GM12878 (cell line): ENCODE measurements at regions not wholly inside any gene's neighbourhood (a gene's known extent, or its start where the extent isn't known, plus 50 kb on each side); places are given as distances from the start of the nearest gene placed in this dataset.

Source experiments
- ATAC-seq: fragments of 200-7000 bp; cut with Tn5 transposase; 3 replicates; pipeline ENCODE4 v1.9.1; 2020; ENCODE audit warnings: mild to moderate bottlenecking, moderate library complexity
- BruUV-seq: library from RNA; stranded (reverse); fragments of 400-500 nt; replicated peaks from 2 replicates; lab custom pipeline; 2021; lab: Mats Ljungman, UMichigan
- CTCF ChIA-PET: fragments of 300-600 bp; sonication (Branson Sonifier 250); formaldehyde crosslinking; extraction: SDS; loops from one replicate; lab custom pipeline; 2021; ENCODE audit warnings: inconsistent platforms; lab: Yijun Ruan, JAX
- POLR2A ChIA-PET: fragments of 350-600 bp; formaldehyde crosslinking; extraction: SDS; loops from one replicate; lab custom pipeline; 2021; ENCODE audit warnings: inconsistent platforms; lab: Charles Lee
- RAD21 ChIA-PET: fragments of 300-600 bp; sonication (Branson Sonifier 250); formaldehyde crosslinking; loops from one replicate; lab custom pipeline; 2023; ENCODE audit warnings: antibody characterized with exemption; ENCODE audit not compliant: unreplicated experiment; lab: Charles Lee
- SMC1A ChIA-PET: fragments of 300-600 bp; sonication (Branson Sonifier 250); formaldehyde crosslinking; loops from one replicate; lab custom pipeline; 2023; ENCODE audit not compliant: unreplicated experiment, uncharacterized antibody; lab: Charles Lee
- DNase-seq: peaks from one replicate; pipeline ENCODE4 v3.0.0-alpha.2; 2011; ENCODE audit warnings: low read depth, low spot score
- FAIRE-seq: peaks from 3 replicates; lab custom pipeline; 2011; peaks lifted over from hg19 to GRCh38; lab: Jason Lieb, UNC
- H2AFZ ChIP-seq: 2 replicates; pipeline ENCODE4 v1.6.0; 2011; ENCODE audit warnings: low read depth, low read length, control low read depth; ENCODE audit not compliant: control insufficient read depth
- H3K27ac ChIP-seq: 2 replicates; pipeline ENCODE4 v1.5.1; 2011; ENCODE audit warnings: control low read depth; ENCODE audit not compliant: control insufficient read depth, insufficient read depth
- H3K27me3 ChIP-seq, 2 experiments: replicated peaks in 1 of 2; 2 replicates each; pipeline versions ENCODE4 v1.6.0 to v1.6.1; 2011; ENCODE audit warnings: low read length in 1 of 2; ENCODE audit not compliant: control insufficient read depth in 2 of 2, insufficient read depth in 2 of 2
- H3K36me3 ChIP-seq, 2 experiments: 2 replicates each; pipeline ENCODE4 v1.5.1; 2011; ENCODE audit warnings: low read length in 1 of 2; ENCODE audit not compliant: control insufficient read depth in 2 of 2, insufficient read depth in 2 of 2
- H3K4me1 ChIP-seq: 2 replicates; pipeline ENCODE4 v1.6.1; 2011; ENCODE audit warnings: mild to moderate bottlenecking, low read length, moderate library complexity, mixed read lengths; ENCODE audit not compliant: control insufficient read depth, insufficient read depth
- H3K4me2 ChIP-seq: 2 replicates; pipeline ENCODE4 v1.6.0; 2011; ENCODE audit warnings: control low read depth; ENCODE audit not compliant: control insufficient read depth, insufficient read depth
- H3K4me3 ChIP-seq: fragments of 200-600 bp; sonication (generic); 2 replicates; pipeline ENCODE4 v1.5.1; 2016
- H3K79me2 ChIP-seq: 2 replicates; pipeline ENCODE4 v1.6.0; 2011; ENCODE audit warnings: low read length; ENCODE audit not compliant: control insufficient read depth, insufficient read depth
- H3K9ac ChIP-seq: 2 replicates; pipeline ENCODE4 v1.8.0; 2011; ENCODE audit warnings: low read length, control low read depth, mixed read lengths; ENCODE audit not compliant: control insufficient read depth, insufficient read depth
- H3K9me3 ChIP-seq: replicated peaks from 3 replicates; pipeline ENCODE4 v1.5.1; 2011; ENCODE audit warnings: mild to moderate bottlenecking, low read length; ENCODE audit not compliant: control insufficient read depth, insufficient read depth
- H4K20me1 ChIP-seq: 2 replicates; pipeline ENCODE4 v1.6.0; 2011; ENCODE audit not compliant: control insufficient read depth, insufficient read depth
- ASH2L ChIP-seq: fragments of 300-600, 200-600 bp; sonication (generic); IDR thresholded peaks from 2 replicates; pipeline ENCODE4 v1.6.1; 2017; ENCODE audit warnings: low read depth, mild to moderate bottlenecking, borderline replicate concordance
- CBX3 ChIP-seq: fragments of 200-600 bp; sonication (generic); IDR thresholded peaks from 2 replicates; pipeline ENCODE4 v1.6.1; 2016; ENCODE audit warnings: low read depth, borderline replicate concordance
- CBX5 ChIP-seq: sonication (generic); IDR thresholded peaks from 2 replicates; pipeline ENCODE4 v1.6.1; 2016; ENCODE audit warnings: low read depth, moderate library complexity, mild to moderate bottlenecking, inconsistent platforms
- HDAC2 ChIP-seq: fragments of 200-600 bp; sonication (generic); IDR thresholded peaks from 2 replicates; pipeline ENCODE4 v1.6.1; 2017
- RCOR1 ChIP-seq: conservative IDR thresholded peaks from 2 replicates; pipeline ENCODE4 v1.6.1; 2012; ENCODE audit warnings: low read depth, low read length, improper control_type of control experiment
- SMC3 ChIP-seq: IDR thresholded peaks from 2 replicates; pipeline ENCODE4 v1.6.1; 2011; ENCODE audit warnings: low read length, improper control_type of control experiment, borderline replicate concordance
- TBL1XR1 ChIP-seq: IDR thresholded peaks from 2 replicates; pipeline ENCODE4 v1.6.1; 2012; ENCODE audit warnings: low read depth, low read length, improper control_type of control experiment
- TCF3 ChIP-seq: IDR thresholded peaks from 2 replicates; pipeline ENCODE4 v1.6.1; 2012; ENCODE audit warnings: low read depth, mild to moderate bottlenecking, low read length, borderline replicate concordance; ENCODE audit not compliant: insufficient read depth
- YBX1 ChIP-seq: fragments of 450-650 bp; IDR thresholded peaks from 2 replicates; pipeline ENCODE4 v1.6.1; 2016; ENCODE audit warnings: antibody characterized with exemption
- ZBED1 ChIP-seq: IDR thresholded peaks from 2 replicates; pipeline ENCODE4 v1.6.1; 2016; ENCODE audit warnings: borderline replicate concordance
- ZNF24 ChIP-seq: fragments of 450-650 bp; IDR thresholded peaks from 2 replicates; pipeline ENCODE4 v1.6.1; 2017; ENCODE audit warnings: antibody characterized with exemption, mild to moderate bottlenecking
- WGBS: methylation state at CpG from one replicate; pipeline ENCODE4 v1.1.6; 2016; ENCODE audit warnings: low lambda C conversion rate; ENCODE audit not compliant: insufficient replicate concordance, insufficient coverage; ENCODE audit errors: missing lambda C conversion rate; 5-methylcytosine and 5-hydroxymethylcytosine counted together
- in situ Hi-C: fragments of 300-500 bp; cut with MboI; formaldehyde crosslinking; loops from 9 replicates; pipeline ENCODE4 v1.14.3; 2018; ENCODE audit warnings: mixed read lengths
- intact Hi-C: fragments of 100-400 bp; cut with micrococcal nuclease; formaldehyde crosslinking; loops from one replicate; pipeline ENCODE4 v1.14.2; 2022; ENCODE audit not compliant: unreplicated experiment
- TF ChIP-seq, protein P1 (sequence below): IDR thresholded peaks from 2 replicates; pipeline ENCODE4 v1.6.1; 2012; ENCODE audit warnings: low read depth, low read length, improper control_type of control experiment
- TF ChIP-seq, protein P2 (sequence below): IDR thresholded peaks from 2 replicates; pipeline ENCODE4 v1.6.1; 2012; ENCODE audit warnings: low read depth, low read length, improper control_type of control experiment
- TF ChIP-seq, protein P3 (sequence below): IDR thresholded peaks from 2 replicates; pipeline ENCODE4 v1.6.1; 2012; ENCODE audit warnings: low read depth, low read length, improper control_type of control experiment

DNA sequence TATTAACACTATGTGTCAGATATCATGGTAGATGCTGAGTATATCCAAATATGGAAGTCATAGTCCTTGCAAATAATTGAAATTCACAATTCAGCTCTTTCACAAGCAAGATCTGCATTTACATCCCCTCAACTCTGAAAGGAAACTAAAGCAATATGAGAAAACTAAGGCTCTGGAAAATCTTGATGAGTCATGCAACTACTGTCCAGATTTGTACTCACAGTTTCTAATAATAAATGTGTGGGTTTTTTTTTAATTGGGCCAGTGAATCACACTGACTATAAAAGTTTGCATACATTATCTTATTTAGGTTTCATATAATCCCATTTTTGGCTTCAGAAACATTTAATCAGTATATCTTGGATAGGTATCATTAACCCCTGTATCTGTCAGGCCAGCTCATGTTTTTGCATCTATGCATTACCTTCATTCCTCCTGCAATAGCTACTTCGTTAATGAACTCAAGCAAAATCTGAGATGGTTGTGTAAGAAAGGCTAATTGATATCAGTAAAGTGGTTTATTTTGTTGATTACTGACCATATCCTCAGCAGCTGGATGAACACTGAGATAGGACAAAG, 58.7 kb upstream of the PRR16 start:
- no peak for ATAC-seq
- intact Hi-C loops = no loop called here
- Histone ChIP-seq H3K79me2 (no peaks in the 10 kb centered on the region), H3K36me3 (no peaks in the 10 kb centered on the region), H4K20me1 (no peaks in the 10 kb centered on the region)
- CTCF ChIA-PET = no interaction called here
- POLR2A ChIA-PET = no interaction called here
- BruUV-seq = no TSS peak
- TF ChIP-seq, protein P1, sequence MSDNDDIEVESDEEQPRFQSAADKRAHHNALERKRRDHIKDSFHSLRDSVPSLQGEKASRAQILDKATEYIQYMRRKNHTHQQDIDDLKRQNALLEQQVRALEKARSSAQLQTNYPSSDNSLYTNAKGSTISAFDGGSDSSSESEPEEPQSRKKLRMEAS = no peak
- TF ChIP-seq, protein P2, sequence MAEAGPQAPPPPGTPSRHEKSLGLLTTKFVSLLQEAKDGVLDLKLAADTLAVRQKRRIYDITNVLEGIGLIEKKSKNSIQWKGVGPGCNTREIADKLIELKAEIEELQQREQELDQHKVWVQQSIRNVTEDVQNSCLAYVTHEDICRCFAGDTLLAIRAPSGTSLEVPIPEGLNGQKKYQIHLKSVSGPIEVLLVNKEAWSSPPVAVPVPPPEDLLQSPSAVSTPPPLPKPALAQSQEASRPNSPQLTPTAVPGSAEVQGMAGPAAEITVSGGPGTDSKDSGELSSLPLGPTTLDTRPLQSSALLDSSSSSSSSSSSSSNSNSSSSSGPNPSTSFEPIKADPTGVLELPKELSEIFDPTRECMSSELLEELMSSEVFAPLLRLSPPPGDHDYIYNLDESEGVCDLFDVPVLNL = no peak
- TF ChIP-seq ASH2L = no peak
- no peak for TF ChIP-seq HDAC2
- no peak for TF ChIP-seq RCOR1
- TF ChIP-seq ZBED1 = no peak
- TF ChIP-seq SMC3 = no peak
- TF ChIP-seq, protein P3, sequence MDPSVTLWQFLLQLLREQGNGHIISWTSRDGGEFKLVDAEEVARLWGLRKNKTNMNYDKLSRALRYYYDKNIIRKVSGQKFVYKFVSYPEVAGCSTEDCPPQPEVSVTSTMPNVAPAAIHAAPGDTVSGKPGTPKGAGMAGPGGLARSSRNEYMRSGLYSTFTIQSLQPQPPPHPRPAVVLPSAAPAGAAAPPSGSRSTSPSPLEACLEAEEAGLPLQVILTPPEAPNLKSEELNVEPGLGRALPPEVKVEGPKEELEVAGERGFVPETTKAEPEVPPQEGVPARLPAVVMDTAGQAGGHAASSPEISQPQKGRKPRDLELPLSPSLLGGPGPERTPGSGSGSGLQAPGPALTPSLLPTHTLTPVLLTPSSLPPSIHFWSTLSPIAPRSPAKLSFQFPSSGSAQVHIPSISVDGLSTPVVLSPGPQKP = no peak
- no peak for TF ChIP-seq CBX5
- no peak for TF ChIP-seq TBL1XR1
- no peak for TF ChIP-seq CBX3
- no peak for TF ChIP-seq YBX1
- TF ChIP-seq TCF3 = no peak
- TF ChIP-seq ZNF24 = no peak
- TF ChIP-seq, all 136 proteins: peak for 0
- ChIA-PET SMC1A (no interaction called here), RAD21 (no interaction called here)
- H2AFZ ChIP-seq = no peak overlapping the region
- no peak overlapping the region for H3K9ac ChIP-seq
- 21% methylated on average over 1 of the region's 1 CpG for WGBS
- no peak overlapping the region for H3K27ac ChIP-seq
- H3K4me2 ChIP-seq = no peak overlapping the region
- FAIRE-seq (no peak), DNase-seq (no peak)
- in situ Hi-C loops = no loop called here
- no peak overlapping the region for H3K4me3 ChIP-seq
- no peaks in the 10 kb centered on the region for H3K27me3 ChIP-seq
- H3K4me1 ChIP-seq = no peaks in the 10 kb centered on the region
- H3K9me3 ChIP-seq = no peaks in the 10 kb centered on the region; the same call in 2 of the 3 replicates
